ENCODE measurements at regions not wholly inside any gene's neighbourhood (a gene's known extent, or its start where the extent isn't known, plus 50 kb on each side); places are given as distances from the start of the nearest gene placed in this dataset.
A peak's percentile ranks its signal among the peaks of the same experiment; 100 is the strongest.
"Not testable (repeated sequence)": the region's sequence is repeated elsewhere in the genome, so short reads cannot be mapped to it uniquely, and the experiment has no call there.

- DNase-seq (ENCODE audit: low read depth in 2 of 2), result no peak
Observed at GRCh38 chr6:47180633-47181032, 129.1 kb downstream of the TNFRSF21 start.

GRCh38 chr6:47179286-47179685, 130.4 kb downstream of the TNFRSF21 start:
- DNase-seq (ENCODE audit: low read depth in 2 of 2), result peak in 1 of 2 donors; percentile 11

- DNase-seq (ENCODE audit: low read depth in 2 of 2), result no peak
Observed at GRCh38 chr6:47175656-47176055, 133.5 kb upstream of the ADGRF1 start.

GRCh38 chr6:47174502-47175023, 132.4 kb upstream of the ADGRF1 start:
- peak in 1 of 2 donors; percentile 27 for DNase-seq (ENCODE audit: low read depth in 2 of 2)

GRCh38 chr6:47174063-47174462, 131.9 kb upstream of the ADGRF1 start:
- not testable (repeated sequence) for DNase-seq (ENCODE audit: low read depth in 2 of 2)

- DNase-seq (ENCODE audit: low read depth in 2 of 2), result not testable (repeated sequence)
Observed at GRCh38 chr6:47173145-47173544, 131.0 kb upstream of the ADGRF1 start.

- no peak for DNase-seq (ENCODE audit: low read depth in 2 of 2)
Observed at GRCh38 chr6:47170617-47170947, 128.4 kb upstream of the ADGRF1 start.

GRCh38 chr6:47169785-47170616, 127.9 kb upstream of the ADGRF1 start:
- peak in 1 of 2 donors; percentile 17 for DNase-seq (ENCODE audit: low read depth in 2 of 2)

- DNase-seq (ENCODE audit: low read depth in 2 of 2), result peak in 1 of 2 donors; percentile 2
Observed at GRCh38 chr6:47168180-47168579, 126.0 kb upstream of the ADGRF1 start.

- DNase-seq (ENCODE audit: low read depth in 2 of 2), result no peak
Observed at GRCh38 chr6:47165918-47166317, 123.8 kb upstream of the ADGRF1 start.

- DNase-seq (ENCODE audit: low read depth in 2 of 2), result no peak
Observed at GRCh38 chr6:47164877-47165276, 122.7 kb upstream of the ADGRF1 start.

GRCh38 chr6:47163536-47163935, 121.4 kb upstream of the ADGRF1 start:
- no peak for DNase-seq (ENCODE audit: low read depth in 2 of 2)

- no peak for DNase-seq (ENCODE audit: low read depth in 2 of 2)
Observed at GRCh38 chr6:47162793-47163192, 120.7 kb upstream of the ADGRF1 start.

GRCh38 chr6:47162231-47162630, 120.1 kb upstream of the ADGRF1 start:
- DNase-seq (ENCODE audit: low read depth in 2 of 2), result no peak

GRCh38 chr6:47161176-47161687, 119.1 kb upstream of the ADGRF1 start:
- peak in 1 of 2 donors; percentile 13 for DNase-seq (ENCODE audit: low read depth in 2 of 2)

GRCh38 chr6:47160702-47161101, 118.6 kb upstream of the ADGRF1 start:
- DNase-seq (ENCODE audit: low read depth in 2 of 2), result no peak

GRCh38 chr6:47159763-47160162, 117.6 kb upstream of the ADGRF1 start:
- no peak for DNase-seq (ENCODE audit: low read depth in 2 of 2)

- no peak for DNase-seq (ENCODE audit: low read depth in 2 of 2)
Observed at GRCh38 chr6:47157653-47158219, 115.6 kb upstream of the ADGRF1 start.

- no peak for DNase-seq (ENCODE audit: low read depth in 2 of 2)
Observed at GRCh38 chr6:47157063-47157462, 114.9 kb upstream of the ADGRF1 start.

- DNase-seq (ENCODE audit: low read depth in 2 of 2), result no peak
Observed at GRCh38 chr6:47156196-47156595, 114.1 kb upstream of the ADGRF1 start.

- no peak for DNase-seq (ENCODE audit: low read depth in 2 of 2)
Observed at GRCh38 chr6:47153404-47153755, 111.2 kb upstream of the ADGRF1 start.

GRCh38 chr6:47152666-47153403, 110.7 kb upstream of the ADGRF1 start:
- peak in 1 of 2 donors; percentile 17 for DNase-seq (ENCODE audit: low read depth in 2 of 2)
